Naive B cell (primary cell): ENCODE measurements at regions not wholly inside any gene's neighbourhood (a gene's known extent, or its start where the extent isn't known, plus 50 kb on each side); places are given as distances from the start of the nearest gene placed in this dataset.
"Not testable (repeated sequence)": the region's sequence is repeated elsewhere in the genome, so short reads cannot be mapped to it uniquely, and the experiment has no call there.

ENCODE experiments used
- ATAC-seq, 2 donors: fragments of 150-1000 bp; cut with Tn5 transposase; 2 replicates each; pipeline ENCODE4 v1.10.0; 2021; ENCODE audit warnings: low read depth in 2 of 2, mild to moderate bottlenecking in 2 of 2, moderate library complexity in 2 of 2
- DNase-seq: peaks from one replicate; pipeline ENCODE4 v3.0.0; 2022
- H3K27ac Mint-ChIP-seq, 6 donors: one replicate each; pipeline ENCODE4 v1.8.0; 2020 to 2022; ENCODE audit warnings: mild to moderate bottlenecking in 6 of 6, mixed read lengths in 6 of 6, moderate library complexity in 5 of 6, inconsistent platforms in 2 of 6
- H3K27me3 Mint-ChIP-seq, 3 donors: one replicate each; pipeline ENCODE4 v1.8.0; 2021 to 2022; ENCODE audit warnings: mixed read lengths in 3 of 3, mild to moderate bottlenecking in 1 of 3
- H3K36me3 Mint-ChIP-seq, 2 donors: one replicate each; pipeline ENCODE4 v1.8.0; 2020 to 2022; ENCODE audit warnings: mixed read lengths in 2 of 2, inconsistent platforms in 1 of 2, mild to moderate bottlenecking in 1 of 2
- H3K4me1 Mint-ChIP-seq, 3 donors: one replicate each; pipeline ENCODE4 v1.8.0; 2020 to 2022; ENCODE audit warnings: mixed read lengths in 3 of 3, inconsistent platforms in 1 of 3, mild to moderate bottlenecking in 1 of 3, moderate library complexity in 1 of 3
- H3K4me3 Mint-ChIP-seq, 8 donors: one replicate each; pipeline ENCODE4 v1.8.0; 2020 to 2022; ENCODE audit warnings: mild to moderate bottlenecking in 8 of 8, mixed read lengths in 8 of 8, moderate library complexity in 8 of 8, inconsistent platforms in 2 of 8
- H3K9me3 Mint-ChIP-seq, 7 donors: one replicate each; pipeline ENCODE4 v1.8.0; 2020 to 2022; ENCODE audit warnings: mixed read lengths in 7 of 7, mild to moderate bottlenecking in 5 of 7, inconsistent platforms in 2 of 7, moderate library complexity in 1 of 7

DNA sequence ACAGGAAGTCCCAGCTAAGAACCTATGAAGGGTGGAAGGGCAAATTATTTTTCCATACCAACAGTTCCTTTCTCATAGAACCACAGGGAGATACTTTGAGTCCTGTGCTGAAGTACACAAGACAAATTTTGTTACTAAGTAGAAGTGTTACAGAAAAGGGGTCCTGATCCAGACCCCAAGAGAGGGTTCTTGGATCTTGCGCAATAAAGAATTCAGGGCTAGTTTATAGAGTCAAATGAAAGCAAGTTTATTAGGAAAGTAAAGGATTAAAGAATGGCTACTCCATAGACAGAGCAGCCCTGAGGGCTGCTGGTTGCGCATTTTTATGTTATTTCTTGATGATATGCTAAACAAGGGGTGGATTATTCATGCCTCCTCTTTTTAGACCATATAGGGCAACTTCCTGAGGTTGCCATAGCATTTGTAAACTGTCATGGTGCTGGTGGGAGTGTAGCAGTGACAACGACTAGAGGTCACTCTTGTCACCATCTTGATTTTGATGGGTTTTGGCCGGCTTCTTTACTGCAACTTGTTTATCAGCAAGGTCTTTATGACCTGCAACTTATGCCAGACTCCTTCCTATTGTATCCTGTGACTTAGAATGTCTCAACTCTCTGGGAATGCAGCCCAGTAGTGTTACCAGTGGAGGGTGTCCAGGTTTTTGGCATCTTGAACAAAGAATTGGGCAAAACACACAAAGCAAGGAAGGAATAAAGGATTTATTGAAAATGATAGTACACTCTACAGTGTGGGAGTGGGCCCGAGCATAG, 409.4 kb downstream of the SH2D4B start:
- no peaks in the 10 kb centered on the region for H3K27me3 Mint-ChIP-seq
- H3K27ac Mint-ChIP-seq, result no peak overlapping the region
- DNase-seq, result no peak
- no peak for ATAC-seq
- H3K4me1 Mint-ChIP-seq, result no peaks in the 10 kb centered on the region
- no peaks in the 10 kb centered on the region for H3K36me3 Mint-ChIP-seq
- peaks cover 0 to 2% (median 0%) of the 10 kb centered on the region in 7 donors for H3K9me3 Mint-ChIP-seq
- no peak overlapping the region for H3K4me3 Mint-ChIP-seq

DNA sequence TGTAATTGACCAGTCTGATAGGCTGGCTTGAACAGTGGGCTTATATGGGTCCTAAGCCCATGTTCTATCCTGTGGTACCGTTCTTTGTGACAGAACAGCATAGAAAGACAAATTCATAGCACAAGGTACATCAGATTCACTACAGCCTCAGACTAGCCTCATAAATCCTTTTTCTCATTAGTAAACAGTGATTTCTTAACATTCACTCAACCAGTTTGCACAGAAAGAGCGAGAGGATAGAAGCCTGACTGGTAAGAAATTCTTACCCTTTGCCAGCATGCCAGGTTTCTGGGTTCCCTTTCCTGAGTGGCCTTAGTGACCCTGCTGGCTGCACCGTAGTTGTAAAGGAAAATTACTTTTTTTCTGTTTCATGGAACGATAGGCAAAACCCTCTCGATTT, 412.1 kb downstream of the SH2D4B start:
- Mint-ChIP-seq H3K27me3 (no peaks in the 10 kb centered on the region), H3K9me3 (peaks cover 0 to 2% (median 0%) of the 10 kb centered on the region in 7 donors), H3K36me3 (no peaks in the 10 kb centered on the region), H3K4me1 (no peaks in the 10 kb centered on the region), H3K4me3 (no peak overlapping the region), H3K27ac (no peak overlapping the region)
- DNase-seq (no peak), ATAC-seq (no peak)

DNA sequence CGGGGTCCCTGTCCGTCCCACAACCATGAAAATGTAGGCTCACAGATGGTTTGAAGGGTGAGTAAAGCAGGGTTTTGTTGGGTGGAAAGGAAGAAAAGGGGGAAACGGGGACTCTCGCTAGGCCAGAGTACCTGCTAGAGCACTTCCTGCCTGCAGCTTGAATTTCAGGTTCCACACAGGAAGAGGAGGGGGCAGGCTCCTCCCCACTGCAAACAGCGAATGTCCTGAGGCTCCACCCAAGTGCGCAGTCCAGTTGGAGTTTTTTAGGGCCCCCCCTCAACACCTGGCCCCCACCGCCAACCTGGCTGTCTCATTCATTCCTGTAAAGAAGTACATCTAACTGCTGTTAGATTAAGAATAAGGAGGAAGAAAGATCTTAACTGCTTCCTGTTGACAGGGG, 414.7 kb downstream of the SH2D4B start:
- peaks cover 0 to 7% (median 0%) of the 10 kb centered on the region in 3 donors for H3K27me3 Mint-ChIP-seq
- no peak overlapping the region for H3K27ac Mint-ChIP-seq
- ATAC-seq (no peak), DNase-seq (no peak)
- H3K4me1 Mint-ChIP-seq, result no peaks in the 10 kb centered on the region
- H3K4me3 Mint-ChIP-seq, result no peak overlapping the region
- H3K36me3 Mint-ChIP-seq, result no peaks in the 10 kb centered on the region
- peaks cover 0 to 2% (median 0%) of the 10 kb centered on the region in 7 donors for H3K9me3 Mint-ChIP-seq

DNA sequence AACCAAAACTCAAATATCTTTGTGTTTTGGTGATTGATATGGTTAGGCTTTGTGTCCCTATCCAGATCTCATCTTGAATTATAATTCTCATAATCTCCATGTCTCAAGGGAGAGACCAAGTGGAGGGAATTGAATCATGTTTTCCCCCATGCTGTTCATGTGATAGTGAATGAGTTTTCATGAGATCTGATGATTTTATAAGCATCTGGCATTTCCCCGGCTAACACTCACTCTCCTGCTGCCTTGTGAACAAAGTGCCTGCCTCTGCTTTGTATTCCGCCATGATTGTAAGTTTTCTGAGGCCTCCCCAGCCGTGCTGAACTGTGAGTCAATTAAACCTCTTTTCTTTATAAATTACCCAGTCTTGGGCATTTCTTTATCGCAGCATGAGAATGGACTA, 419.5 kb downstream of the SH2D4B start:
- no peak overlapping the region for H3K27ac Mint-ChIP-seq
- DNase-seq (no peak), ATAC-seq (no peak)
- no peak overlapping the region for H3K4me3 Mint-ChIP-seq
- H3K9me3 Mint-ChIP-seq, result peaks cover 0 to 4% (median 0%) of the 10 kb centered on the region in 7 donors
- no peaks in the 10 kb centered on the region for H3K4me1 Mint-ChIP-seq
- H3K27me3 Mint-ChIP-seq, result peaks cover 0 to 7% (median 0%) of the 10 kb centered on the region in 3 donors
- H3K36me3 Mint-ChIP-seq, result no peaks in the 10 kb centered on the region

DNA sequence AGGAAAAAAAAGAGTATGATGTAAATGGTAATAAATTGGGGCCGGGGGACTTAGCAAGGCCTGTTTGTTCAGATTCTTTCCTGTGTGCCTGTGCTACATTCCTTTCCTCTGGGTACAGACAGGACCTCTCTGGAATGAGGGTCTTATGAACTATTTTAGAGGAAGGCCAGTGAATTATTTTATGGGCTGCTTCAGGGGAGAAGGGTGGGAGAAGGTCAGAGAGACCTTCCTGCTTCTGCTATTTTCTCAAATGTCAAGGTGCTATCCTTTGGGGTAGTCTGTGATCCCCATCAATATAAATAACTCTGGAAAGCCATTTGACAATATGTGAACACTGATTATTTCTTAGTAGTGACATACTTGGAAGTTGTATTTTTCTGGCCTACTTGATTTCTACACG, 426.5 kb downstream of the SH2D4B start:
- Mint-ChIP-seq H3K36me3 (no peaks in the 10 kb centered on the region), H3K4me1 (peaks cover 0 to 6% (median 2%) of the 10 kb centered on the region in 3 donors), H3K9me3 (peaks cover 0 to 4% (median 0%) of the 10 kb centered on the region in 7 donors), H3K4me3 (no peak overlapping the region), H3K27ac (no peak overlapping the region), H3K27me3 (no peaks in the 10 kb centered on the region)
- no peak for DNase-seq
- no peak for ATAC-seq

DNA sequence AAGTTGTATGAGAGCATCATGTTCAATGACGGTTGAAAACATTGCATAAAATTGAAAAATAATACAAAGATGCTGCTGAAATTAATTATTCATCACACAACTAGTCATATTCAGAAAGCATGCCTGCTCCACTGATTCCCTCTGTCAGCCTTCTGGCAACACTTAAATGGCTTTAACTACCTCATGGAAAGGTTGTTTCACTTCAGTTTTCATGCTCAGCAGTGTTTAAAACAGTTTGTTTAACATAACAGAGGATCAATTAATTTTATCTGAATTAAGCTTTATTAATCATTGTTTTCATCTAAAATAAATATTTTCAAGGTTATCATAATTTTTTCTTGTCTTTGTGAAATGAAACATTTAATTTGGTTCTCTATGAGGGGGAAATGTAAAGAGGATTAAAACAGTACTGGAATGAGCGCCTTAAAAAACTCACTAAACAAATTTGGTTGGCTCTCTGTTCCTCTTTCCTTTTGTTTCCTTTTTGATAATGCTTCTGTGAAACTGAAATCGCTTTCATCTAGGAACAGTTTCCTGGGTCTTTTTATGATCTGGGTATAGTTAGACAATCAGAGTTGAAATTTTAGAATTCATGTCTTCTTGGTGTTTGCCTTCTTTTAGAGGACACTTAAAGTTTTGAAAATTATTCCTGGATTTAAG, 427.4 kb downstream of the SH2D4B start:
- ATAC-seq, result peak in 1 of 2 donors; percentile 51

DNA sequence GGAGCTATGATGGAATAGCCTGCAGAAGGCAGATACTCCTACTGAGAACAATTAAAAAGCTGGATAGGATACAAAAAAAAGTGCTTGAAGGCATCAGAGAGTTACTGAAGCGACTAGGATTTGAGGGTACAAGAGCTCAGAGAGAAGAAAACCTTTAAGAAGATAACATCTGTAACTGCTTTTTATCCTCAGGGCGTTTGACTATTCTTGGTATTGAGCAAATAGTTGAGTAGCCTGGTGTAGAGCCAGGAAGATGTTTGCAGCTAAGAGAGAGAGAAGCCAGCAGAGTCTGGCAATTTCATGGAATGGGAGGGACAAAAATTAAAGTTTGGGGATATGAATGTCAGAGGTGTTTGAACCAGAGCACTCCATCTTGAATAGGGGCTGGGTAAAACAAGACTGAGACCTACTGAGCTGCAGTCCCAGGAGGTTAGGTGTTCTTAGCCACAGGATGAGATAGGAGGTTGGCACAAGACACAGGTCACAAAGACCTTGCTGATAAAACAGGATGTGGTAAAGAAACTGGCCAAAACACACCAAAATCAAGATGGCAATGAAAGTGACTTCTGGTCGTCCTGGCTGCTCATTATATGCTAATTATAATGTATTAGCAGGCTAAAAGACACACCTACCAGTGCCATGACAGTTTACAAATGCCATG, 428.8 kb downstream of the SH2D4B start:
- Mint-ChIP-seq H3K4me3 (no peak overlapping the region), H3K27ac (peak overlapping the region in 1 of 6 donors; percentile 16), H3K9me3 (peaks cover 0 to under 1% (median 0%) of the 10 kb centered on the region in 7 donors), H3K4me1 (peaks cover 0 to 6% (median 2%) of the 10 kb centered on the region in 3 donors), H3K36me3 (no peaks in the 10 kb centered on the region), H3K27me3 (no peaks in the 10 kb centered on the region)
- no peak for ATAC-seq
- DNase-seq, result no peak

More for the DNA sequence above, 427.4 kb downstream of the SH2D4B start:
- Mint-ChIP-seq H3K4me3 (no peak overlapping the region), H3K27me3 (no peaks in the 10 kb centered on the region), H3K4me1 (peaks cover 0 to 6% (median 2%) of the 10 kb centered on the region in 3 donors), H3K27ac (peak overlapping the region in 1 of 6 donors; percentile 29), H3K9me3 (peaks cover 0 to 4% (median 0%) of the 10 kb centered on the region in 7 donors), H3K36me3 (no peaks in the 10 kb centered on the region)
- no peak for DNase-seq

DNA sequence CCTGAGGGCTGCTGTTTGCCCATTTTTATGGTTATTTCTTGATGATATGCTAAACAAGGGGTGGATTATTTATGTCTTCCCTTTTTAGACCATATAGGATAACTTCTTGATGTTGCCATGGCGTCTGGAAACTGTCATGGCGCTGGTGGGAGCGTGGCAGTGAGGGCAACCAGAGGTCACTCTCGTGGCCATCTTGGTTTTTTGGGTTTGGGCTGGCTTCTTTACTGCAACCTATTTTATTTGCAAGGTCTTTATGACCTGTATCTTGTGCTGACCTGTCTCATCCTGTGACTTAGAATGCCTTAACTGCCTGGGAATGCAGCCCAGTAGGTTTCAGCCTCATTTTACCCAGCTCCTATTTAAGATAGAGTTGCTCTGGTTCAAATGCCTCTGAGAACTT, 429.7 kb downstream of the SH2D4B start:
- H3K27ac Mint-ChIP-seq, DNase-seq, H3K4me3 Mint-ChIP-seq, H3K9me3 Mint-ChIP-seq, H3K27me3 Mint-ChIP-seq, H3K36me3 Mint-ChIP-seq, ATAC-seq, H3K4me1 Mint-ChIP-seq: not testable (repeated sequence)

DNA sequence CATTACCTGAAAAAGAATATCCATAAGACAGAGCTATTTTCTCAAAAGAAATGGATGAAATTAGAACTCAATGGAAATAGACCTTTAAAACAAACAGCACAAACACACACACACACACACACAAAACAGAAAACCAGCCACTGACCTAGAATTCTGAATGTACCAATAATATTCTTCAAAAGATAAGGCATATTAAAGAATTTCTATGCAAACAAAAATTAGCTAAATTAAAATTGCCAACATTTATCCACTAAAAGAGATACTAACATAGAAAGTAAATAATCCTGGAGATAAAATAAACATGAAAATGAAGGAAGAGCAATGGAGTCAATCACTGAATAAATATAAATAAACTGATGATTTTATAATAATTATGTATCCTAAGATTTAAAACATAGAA, 431.2 kb downstream of the SH2D4B start:
- ATAC-seq (no peak), DNase-seq (no peak)
- Mint-ChIP-seq H3K27me3 (no peaks in the 10 kb centered on the region), H3K36me3 (no peaks in the 10 kb centered on the region), H3K4me1 (peaks cover 0 to 6% (median 2%) of the 10 kb centered on the region in 3 donors), H3K27ac (no peak overlapping the region), H3K4me3 (no peak overlapping the region), H3K9me3 (no peaks in the 10 kb centered on the region)

DNA sequence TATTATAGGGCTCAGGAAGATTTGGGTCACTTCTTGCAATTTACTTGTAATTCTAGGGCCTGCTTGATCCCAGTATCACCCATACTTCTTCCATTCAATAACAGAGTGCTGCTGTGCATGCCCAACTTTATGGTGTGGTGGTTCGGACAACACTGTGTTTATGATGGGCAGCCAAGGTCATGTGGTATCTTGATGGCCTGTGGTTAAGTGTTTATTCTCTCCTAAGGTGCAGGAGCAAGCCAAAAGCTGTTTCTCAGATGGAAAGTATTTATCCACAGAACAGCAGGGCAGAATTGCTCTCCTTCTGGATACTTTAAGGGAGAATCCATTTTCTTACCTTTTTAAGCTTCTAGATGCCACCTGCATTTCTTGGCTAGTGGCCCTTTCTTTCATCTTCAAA, 433.8 kb downstream of the SH2D4B start:
- ATAC-seq (no peak), DNase-seq (no peak)
- Mint-ChIP-seq H3K27ac (peak overlapping the region in 1 of 6 donors; percentile 68), H3K4me1 (peaks cover 0 to 3% (median 0%) of the 10 kb centered on the region in 3 donors), H3K36me3 (no peaks in the 10 kb centered on the region), H3K4me3 (no peak overlapping the region), H3K9me3 (no peaks in the 10 kb centered on the region), H3K27me3 (no peaks in the 10 kb centered on the region)

DNA sequence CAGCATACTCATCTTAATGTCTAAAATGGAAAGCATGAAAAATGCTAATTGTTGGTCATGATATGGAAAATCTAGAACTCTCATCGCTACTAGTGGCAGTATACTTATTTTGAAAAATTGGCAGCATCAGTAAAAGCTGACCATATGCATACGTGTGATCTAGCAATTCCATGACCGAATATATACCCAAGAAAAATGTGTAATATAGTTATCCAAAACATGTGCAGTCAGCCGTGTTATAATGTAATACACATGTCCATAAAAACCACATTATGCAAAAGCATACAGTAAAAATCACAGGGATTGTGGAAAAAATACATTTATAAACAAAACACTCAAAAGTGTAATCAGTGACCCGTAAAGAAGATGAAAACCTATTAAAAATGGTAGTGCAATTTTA, 439.0 kb downstream of the SH2D4B start:
- ATAC-seq (no peak), DNase-seq (no peak)
- H3K9me3 Mint-ChIP-seq, result no peaks in the 10 kb centered on the region
- H3K4me3 Mint-ChIP-seq, result no peak overlapping the region
- H3K27me3 Mint-ChIP-seq, result peaks cover 0 to 6% (median 0%) of the 10 kb centered on the region in 3 donors
- no peaks in the 10 kb centered on the region for H3K4me1 Mint-ChIP-seq
- no peak overlapping the region for H3K27ac Mint-ChIP-seq
- H3K36me3 Mint-ChIP-seq, result no peaks in the 10 kb centered on the region

DNA sequence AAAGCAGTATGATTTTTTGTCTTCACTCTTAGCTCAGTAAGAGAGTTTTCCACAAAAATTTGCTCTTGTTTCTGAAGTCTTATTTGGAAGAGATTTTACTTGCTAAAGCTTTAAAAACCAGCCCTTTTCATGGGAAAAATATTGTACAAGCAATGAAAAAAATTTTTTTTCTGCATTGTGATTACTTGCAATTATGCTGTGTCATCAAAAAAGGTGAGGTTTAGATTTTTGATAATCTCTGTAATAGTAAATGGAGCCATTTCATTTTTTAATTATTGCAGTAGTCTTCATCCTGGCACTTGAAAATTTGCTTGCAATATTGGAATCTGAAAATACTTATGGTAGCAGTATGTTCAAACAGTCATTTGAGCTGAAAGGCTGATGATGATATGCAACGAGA, 447.4 kb downstream of the SH2D4B start:
- Mint-ChIP-seq H3K9me3 (peaks cover 0 to 4% (median 2%) of the 10 kb centered on the region in 7 donors), H3K27me3 (peaks cover 0 to 10% (median 0%) of the 10 kb centered on the region in 3 donors), H3K4me3 (no peak overlapping the region), H3K4me1 (no peaks in the 10 kb centered on the region), H3K27ac (no peak overlapping the region), H3K36me3 (no peaks in the 10 kb centered on the region)
- ATAC-seq (no peak), DNase-seq (no peak)

DNA sequence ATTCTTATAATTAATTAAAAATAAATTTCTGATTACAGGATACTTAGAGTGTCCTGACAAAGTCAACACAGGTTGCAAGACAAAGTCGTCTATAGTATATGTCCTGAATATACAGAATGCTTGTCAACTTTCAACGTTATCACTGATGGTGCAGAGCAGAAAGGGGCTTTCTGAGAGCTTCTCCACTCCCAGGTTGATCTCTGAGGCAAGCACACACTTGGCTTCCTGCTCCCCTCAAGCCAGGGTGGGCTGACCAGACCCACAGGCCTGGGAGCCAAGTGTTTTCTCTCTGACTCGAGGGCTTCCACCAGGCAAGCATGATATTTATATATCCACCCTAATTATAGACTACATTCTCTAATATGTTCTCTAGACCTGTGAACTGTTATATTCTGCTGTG, 448.9 kb downstream of the SH2D4B start:
- no peaks in the 10 kb centered on the region for H3K36me3 Mint-ChIP-seq
- ATAC-seq (no peak), DNase-seq (no peak)
- H3K9me3 Mint-ChIP-seq, result peaks cover 0 to 4% (median 2%) of the 10 kb centered on the region in 7 donors
- H3K4me1 Mint-ChIP-seq, result no peaks in the 10 kb centered on the region
- H3K27me3 Mint-ChIP-seq, result peaks cover 0 to 6% (median 0%) of the 10 kb centered on the region in 3 donors
- H3K27ac Mint-ChIP-seq, result no peak overlapping the region
- no peak overlapping the region for H3K4me3 Mint-ChIP-seq

DNA sequence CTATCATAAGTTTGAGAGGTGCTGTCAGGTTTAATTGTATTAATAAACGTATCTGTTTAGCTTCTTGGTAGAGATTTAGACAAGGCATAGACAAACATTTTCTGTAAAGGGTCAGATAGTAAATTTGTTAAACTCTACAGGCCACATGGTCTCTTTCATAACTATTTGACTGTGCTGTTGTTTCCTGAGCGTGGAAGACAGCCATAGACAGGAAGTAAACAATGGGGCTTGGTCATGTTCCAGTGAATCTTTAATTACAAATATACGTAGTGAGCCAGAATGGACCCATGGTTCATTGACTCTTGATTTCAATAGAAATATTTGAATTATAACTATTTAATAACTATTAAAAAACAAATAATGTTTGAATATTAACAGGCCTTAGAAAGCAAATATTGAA, 451.1 kb downstream of the SH2D4B start:
- ATAC-seq, result no peak
- no peaks in the 10 kb centered on the region for H3K27me3 Mint-ChIP-seq

More for the DNA sequence above, 451.1 kb downstream of the SH2D4B start:
- Mint-ChIP-seq H3K36me3 (no peaks in the 10 kb centered on the region), H3K27ac (no peak overlapping the region), H3K4me1 (no peaks in the 10 kb centered on the region), H3K4me3 (no peak overlapping the region), H3K9me3 (peaks cover 0 to 4% (median 2%) of the 10 kb centered on the region in 7 donors)
- no peak for DNase-seq
